Stimulated activated CD4-positive, alpha-beta T cell treated with anti-CD3 and anti-CD28 coated beads, Interleukin-1b, Interleukin-23, amount 100 ng/mL, for 24 hours (primary cell): ENCODE measurements at regions not wholly inside any gene's neighbourhood (a gene's known extent, or its start where the extent isn't known, plus 50 kb on each side); places are given as distances from the start of the nearest gene placed in this dataset.

Experiments used
- DNase-seq, 4 experiments: peaks; one replicate each; pipeline ENCODE4 v3.0.0-alpha.2; 2020; ENCODE audit warnings: low read depth in 4 of 4, low spot score in 1 of 4

DNA sequence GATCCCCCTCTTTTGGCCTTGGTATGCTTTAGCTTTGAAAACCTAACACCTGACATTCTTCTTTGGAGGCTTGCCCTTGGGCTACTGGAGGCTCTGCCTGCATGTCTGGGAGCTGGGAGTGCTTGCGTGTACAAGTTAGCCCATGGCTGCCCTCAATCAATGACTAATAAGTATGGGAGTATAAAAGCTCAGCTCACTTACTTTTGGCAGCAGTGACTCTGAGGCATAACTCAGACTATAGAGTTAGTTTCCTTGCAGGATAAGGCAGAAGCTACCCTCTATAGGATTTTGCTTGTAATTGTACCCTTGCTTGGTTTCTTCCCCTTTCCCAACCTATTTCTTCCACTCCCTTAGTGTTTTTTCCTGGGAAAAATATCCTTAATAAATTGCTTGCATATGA is 247.9 kb downstream of the PPP1R2C start:
- DNase-seq = no peak

DNA sequence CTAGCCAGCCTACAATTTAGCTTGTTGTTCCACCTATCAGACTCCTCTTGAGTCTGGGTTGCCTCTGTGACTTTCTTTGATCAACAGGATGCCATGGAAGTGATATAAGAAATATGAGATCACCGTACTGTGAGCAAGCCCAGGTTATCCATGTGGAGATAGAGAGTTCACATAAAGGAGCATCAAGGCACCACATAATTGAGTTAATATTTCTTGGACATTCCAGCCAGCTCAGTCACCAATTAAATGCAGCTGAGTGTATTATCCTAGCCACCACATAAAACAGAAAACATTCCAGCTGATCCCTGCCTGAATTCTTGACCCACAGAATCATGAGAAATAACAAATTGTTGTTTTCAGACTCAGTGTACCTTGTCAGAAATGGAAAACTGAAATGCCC is 253.6 kb downstream of the PPP1R2C start:
- DNase-seq = no peak

DNA sequence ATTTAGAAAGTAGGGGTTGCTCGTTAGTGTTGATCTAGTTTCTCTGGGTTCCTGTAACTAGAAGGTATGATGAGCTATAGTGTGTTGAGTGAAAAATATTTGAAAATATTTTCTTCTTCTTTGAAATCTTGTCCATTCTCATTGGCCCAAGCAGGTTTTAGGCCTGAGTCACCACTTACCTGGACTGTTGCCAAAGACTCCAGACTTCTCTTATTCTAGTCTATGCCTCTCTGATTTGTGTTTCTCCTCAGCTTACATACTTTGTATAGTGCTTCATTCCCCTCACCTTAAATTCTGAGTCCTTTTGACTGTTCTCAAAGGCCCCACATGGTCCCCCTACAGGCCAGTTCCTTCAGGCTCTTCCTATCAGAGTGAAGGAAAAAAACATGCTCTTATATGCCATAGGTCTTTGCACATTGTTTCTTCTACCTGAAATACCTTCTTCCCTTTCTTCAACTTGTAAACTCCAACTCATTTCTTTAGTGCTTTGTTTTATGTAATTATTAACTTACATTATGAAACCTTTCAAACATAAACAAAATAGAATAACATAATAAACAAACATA is 258.2 kb downstream of the PPP1R2C start:
- DNase-seq = no peak

DNA sequence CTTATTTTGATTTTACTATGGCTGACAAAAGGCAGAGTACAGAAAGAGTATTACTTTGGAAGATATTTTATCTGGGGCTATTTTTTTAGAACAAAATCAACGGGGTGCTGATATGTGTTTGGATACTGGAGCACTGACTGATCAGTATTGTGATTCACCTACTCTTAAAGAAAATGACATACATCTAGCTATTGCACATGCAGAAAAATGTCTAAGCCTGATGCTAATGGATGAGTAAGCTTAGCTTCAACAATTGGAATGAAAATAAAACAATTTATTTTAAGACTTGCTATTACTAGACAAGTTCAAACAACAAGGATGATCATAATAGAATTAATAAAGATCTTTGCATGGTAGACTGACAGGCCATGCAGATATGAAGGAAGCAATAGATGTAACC is 262.0 kb downstream of the PPP1R2C start:
- DNase-seq = no peak

DNA sequence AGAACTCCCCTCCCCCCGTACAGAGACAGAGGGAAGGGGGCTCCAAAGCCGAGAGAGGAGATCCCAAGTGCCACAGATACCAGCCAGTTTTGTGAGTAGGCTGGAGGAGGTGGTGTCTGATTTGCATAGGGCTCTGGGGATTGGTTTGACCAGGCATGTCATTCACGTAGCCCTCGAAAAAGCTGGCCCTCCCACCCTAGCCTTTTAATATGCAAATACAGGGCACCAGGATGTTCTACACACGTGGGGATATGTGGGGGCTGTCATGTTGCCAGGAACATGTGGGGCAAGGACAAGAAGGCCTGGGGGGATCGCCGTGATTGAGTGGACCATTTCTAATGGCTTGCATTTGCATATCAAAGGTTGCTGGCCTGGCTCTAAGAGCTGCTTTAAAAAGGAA is 272.9 kb downstream of the PPP1R2C start:
- DNase-seq = no peak

DNA sequence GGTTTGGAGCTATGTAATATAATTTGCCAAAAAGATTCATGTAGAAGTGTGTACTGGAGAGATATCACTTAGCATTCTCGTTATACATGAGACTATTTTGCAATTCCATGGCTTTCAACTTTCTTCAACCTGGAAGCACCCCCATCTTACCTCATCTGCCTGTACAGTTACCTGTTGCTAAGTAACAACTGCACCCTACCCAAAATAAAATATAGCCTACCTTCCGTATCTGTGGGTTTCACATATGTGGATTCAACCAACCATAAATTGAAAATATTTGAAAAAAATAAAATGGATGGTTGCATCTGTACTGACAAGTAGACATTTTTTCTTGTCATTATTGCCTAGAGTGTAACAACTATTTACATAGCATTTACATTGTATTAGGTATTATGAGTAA is 278.3 kb downstream of the PPP1R2C start:
- no peak for DNase-seq

DNA sequence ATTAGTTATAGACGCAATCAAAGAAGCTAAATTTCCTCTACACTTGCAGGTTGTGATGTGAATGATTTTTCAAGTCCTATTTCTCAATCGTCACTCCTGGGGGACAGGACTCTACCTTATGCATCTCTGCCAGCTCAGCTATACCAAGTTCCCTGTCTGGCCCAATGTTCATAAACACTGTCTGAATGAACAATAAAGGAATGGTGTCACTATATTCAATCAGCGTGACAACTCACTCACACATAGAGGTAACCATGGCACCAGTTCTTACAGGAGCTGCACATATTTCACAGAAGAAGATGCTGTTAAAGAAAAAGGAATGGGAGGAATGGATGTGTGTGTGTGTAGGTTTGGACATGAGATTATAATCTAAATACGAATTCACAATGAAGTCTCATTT is 280.6 kb downstream of the PPP1R2C start:
- no peak for DNase-seq

DNA sequence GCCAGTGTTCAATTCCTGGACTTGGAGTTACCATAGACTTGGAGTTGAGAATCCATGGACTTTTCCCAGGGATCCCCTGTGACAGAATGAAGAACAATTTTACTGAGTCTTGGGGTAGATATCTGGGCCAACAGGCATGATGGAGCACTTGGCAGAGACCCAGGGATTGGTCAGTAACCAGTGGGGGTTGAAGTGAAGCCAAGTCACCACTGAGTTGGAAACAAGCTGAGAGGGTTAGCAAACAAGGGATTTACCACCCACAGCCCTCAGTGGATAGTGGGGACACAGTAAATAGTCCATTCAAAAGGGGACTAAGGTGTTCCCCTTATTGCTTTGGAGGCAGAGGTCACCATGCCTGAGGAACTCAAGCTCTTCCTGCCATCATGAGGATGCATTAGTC is 281.7 kb downstream of the PPP1R2C start:
- DNase-seq = no peak

DNA sequence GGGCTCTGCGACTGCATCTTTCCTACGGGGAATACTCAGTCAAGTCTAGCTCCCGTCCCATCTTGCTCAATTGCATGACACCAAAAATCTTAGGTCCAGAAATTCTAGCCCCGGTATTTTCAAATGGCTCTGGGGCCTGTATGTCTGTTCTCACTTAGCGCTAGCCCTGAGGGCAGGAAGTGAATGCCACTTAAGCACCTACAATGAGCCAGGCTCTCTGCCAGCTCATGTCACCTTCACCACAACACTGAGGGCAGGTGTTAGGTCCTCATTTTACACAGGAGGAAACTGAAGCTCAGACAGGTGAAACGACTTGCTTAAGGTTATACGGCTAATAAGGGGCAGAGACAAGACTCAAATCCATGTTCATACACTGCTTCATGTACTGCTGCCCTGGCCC is 282.8 kb downstream of the PPP1R2C start:
- DNase-seq = no peak

DNA sequence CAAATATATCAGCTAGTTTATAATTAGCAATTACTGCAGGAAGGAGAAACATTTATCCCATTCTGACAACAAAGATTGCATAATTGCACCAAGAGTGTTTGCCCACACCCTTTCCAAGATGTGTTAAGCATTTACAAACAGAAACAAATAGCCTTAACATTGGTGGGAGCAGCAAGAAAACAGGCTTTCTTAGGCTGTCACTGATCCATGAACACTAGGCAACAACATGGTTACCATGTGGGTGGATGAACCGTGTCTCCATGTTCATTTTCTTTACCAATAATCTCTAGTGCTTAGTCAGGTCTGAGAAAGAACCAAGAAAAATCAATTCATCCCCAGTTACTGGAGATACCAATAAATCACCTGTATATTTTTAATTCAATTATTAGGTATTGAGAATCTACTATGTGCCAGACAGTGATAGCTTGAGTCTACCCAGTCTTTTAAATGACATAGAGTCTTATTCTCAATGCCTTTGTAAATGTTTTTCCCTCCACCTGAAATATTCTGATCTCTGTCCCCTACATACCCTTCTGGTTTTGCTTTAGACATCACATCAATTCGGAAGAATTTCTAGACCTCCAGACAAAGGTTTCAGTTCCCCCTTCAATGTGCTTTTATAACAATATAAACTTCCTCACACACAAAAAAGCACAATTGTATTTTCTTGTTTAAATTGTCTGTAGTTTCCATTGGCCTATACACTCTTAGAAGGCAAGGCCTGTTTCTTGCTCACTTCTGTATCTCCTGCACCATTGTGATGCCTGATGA is 286.6 kb downstream of the PPP1R2C start:
- DNase-seq = no peak

DNA sequence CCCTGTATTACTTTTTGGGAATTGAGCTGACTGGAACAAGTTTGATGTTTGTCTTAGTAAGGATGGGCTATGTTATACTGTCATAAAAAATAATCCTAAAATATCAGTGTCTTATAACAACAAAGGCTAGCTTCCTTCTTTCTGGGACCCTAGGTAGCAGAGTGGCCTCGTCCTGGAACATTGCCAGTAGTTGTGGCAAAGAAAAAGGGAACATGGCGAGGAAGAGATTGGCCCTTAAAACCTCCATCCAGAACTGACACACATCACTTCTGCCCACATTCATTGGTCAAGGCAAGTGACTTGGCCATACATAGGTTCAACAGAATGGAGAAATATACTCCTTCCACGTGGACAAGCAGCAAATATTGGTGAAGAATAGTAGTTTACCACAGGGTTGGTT is 287.9 kb downstream of the PPP1R2C start:
- DNase-seq = no peak

DNA sequence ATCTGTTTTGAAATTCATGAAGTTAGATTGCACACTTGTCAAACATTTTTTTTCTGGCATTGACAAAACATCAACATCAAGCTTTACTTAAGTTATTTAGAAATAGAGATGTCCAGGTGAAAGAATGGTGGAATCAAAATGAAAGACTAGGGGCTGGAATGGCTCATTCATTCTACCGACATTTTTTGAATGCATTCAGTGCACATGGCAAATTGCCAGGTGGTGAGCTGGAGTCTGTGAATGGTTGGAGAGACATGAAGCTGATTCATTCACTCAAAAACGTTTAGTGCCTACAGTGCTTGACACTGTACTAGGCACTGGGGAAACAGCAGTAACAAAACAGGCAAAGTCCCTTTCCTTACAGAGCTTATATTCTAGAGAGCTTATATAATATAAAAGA is 292.4 kb downstream of the PPP1R2C start:
- DNase-seq = no peak

DNA sequence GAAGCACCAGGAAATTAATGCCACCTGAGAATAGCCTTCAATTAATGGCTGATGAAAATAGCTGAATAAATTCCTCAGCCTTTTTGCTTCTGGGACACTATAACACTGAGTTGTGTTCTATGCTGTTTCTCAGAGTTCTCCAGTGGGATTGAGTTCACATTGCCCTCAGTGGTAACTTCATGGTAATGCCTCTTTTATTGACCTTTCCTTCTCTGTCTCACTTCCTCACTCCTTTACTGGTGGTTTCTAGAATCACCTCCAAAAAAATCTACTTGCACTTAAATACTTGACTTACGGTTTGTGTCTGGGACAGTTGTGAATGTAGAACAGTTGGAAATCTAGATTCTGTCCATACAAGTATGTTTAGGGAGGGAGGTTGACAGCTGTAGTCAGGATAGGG is 293.7 kb downstream of the PPP1R2C start:
- no peak for DNase-seq

DNA sequence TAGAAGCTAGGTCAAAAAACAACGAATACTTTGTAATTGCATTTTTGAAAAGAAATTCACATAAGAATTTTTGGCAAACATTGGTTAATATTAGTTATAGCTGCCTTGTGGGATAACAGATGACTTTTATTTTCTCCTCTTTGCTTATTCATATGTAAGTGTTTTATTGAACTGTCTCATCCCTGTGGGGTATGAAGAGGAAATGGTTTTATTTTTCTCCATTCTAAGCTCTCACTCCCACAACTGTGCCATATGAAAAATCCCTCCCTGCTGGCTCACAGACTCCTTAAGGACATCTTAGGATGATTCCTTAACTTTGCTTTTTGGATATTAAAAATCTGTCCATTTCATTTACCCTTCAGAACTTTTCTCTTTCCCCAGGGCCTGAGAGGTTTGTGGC is 300.6 kb downstream of the PPP1R2C start:
- DNase-seq = no peak

DNA sequence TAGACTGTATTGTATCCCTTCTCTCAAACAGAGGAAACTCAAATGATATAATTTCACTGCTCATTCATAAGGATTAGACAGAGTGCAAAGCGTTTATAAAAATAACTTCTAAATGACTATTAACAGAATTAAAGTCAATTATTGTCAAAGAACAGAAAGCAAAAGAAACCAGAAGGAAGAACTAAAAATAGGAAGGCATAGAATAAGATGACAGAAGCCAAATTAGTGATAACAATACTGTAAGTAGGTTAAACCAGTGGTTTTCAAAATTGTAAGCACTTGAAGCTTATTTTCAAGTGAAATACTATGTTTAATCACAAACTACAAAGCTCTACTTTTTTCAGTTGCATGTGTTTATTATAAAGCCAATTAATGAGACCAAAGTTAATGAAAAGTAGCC is 305.2 kb downstream of the PPP1R2C start:
- no peak for DNase-seq

DNA sequence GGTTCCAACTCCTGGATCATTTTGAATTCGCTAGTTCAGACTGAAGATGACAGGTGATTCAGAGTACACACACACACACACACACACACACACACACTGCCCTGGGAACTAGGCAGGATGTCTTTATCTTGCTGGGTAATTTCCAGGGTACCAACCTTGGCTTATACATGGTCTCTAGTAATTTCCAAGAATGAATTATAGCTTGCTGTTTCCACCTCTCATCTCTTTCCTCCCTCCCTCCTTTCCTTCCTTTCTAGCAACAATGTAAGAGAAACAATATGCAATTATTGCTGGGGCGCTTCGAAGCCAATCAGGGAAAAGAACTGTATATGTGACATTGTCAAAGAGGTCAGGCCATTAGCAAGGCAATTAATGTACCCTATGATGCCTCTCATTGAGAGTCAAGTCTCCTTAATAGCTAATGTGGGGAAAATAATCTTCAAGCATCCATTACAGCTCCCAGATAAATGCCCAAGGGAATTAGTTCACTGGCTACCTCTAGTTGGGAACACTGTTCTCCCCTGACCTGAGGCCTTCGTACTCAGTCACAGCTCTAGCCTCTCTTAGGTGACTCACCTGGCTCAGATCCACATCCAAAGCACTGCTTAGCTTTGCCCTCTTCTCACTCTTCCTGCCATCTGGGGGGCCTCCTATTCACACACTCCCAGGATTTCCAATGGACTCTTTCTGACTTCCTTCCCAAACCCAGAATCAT is 311.5 kb downstream of the PPP1R2C start:
- no peak for DNase-seq

DNA sequence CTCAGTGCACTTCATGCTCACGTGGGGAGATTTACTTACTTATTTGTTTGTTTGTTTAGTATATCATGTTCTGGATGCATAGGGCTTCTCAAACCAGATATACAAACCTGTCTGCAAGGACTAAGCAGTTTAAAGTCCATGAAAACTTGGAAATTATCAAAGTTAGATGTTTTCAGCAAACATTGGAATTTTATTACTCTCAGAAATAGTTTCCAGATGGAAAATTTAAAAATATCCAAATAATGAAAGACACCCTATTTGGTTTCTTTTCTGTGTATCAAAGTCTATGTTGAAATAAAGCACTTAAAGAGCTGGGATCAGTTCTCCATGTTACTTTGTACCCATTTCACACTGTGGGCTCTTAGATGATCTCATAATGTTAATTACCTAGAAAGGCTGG is 312.1 kb downstream of the PPP1R2C start:
- no peak for DNase-seq

DNA sequence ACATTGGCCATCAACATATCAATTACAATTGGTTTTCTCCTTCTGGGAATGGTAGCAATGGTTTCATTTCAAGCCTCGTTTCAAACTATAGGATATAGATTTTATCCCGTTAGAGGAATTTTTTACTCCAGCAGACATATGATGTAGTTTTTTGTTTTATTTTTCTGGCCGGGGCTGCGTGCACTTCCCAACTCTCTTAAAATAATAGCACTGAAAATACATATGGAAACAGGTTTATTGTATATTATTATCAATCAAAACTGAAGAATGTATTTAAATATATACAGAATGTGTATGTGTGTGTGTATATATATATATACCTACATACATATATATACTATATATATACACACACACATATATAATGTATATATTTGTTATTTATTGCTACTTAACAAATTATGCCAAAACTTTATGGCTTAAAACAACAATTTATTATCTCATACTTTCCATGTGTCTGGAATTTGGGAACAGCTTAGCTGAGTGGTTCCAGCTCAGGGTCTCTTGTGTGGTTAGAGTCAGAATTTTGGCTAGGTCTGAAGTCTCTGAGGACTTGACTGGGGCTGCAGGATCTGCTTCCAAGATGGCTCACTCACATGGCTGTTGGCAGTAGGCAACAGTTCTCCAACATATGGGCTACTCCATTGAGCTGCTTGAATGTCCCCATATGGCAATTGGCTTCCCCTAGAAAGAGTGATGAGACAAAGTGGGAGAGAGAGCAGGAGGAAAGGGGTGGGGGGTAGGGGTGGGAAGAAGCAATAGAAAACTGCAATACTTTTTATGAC is 314.1 kb downstream of the PPP1R2C start:
- DNase-seq = no peak

DNA sequence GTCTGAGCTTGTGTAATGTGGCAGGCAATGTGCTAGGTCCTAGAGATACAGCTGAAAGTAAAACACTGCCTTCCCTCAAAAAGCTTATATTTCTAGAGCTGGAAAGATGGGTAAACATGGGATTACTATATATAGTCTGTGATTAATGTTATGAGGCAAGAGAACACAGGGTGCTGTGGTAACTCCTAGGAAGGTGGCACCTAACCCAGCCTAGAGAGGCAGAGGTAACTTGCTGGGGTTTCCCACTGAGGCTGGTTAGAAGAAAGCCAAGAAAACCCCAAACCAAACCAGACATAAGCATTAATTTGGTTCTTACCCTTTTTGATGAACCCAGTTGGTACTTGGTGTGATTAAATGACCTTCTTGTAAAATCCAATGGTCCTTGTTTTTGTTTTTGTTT is 315.0 kb downstream of the PPP1R2C start:
- no peak for DNase-seq

DNA sequence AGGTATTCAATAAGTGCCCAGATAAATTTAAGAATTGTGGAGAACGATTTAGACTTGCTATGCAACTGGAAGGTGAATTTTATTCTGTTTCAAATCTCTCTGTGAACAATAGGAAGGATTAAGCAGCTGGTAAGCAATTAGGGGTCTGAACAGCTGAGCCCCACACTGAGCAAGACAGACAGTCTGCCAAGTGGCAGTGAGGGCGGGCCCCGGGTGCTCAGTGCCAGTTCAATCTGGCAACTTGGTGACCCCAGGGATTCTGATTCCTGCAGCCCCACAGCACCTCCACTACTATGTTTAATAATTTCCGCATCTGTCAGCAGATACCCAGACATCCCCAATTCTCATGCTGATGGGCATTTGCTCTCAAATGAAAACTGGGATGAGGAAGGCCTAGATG is 317.3 kb downstream of the PPP1R2C start:
- DNase-seq = no peak

DNA sequence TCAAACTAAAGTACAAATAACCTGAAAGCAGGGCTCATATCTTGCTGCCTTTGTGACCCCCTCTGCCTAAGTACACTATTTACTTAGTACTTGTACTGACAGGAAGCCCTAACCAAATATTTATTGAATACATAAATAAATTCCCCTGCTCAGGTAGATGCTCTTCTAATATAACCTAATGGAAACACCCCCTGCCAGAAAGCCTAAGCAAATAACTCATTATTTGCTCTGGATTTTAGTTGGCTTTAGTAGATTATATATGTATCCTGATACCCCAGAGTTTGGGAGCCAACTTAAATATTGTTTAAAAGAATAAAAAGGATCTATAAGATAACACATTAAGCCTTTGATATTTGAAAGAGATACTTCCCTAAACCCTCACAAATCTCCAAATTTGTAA is 318.2 kb downstream of the PPP1R2C start:
- no peak for DNase-seq

DNA sequence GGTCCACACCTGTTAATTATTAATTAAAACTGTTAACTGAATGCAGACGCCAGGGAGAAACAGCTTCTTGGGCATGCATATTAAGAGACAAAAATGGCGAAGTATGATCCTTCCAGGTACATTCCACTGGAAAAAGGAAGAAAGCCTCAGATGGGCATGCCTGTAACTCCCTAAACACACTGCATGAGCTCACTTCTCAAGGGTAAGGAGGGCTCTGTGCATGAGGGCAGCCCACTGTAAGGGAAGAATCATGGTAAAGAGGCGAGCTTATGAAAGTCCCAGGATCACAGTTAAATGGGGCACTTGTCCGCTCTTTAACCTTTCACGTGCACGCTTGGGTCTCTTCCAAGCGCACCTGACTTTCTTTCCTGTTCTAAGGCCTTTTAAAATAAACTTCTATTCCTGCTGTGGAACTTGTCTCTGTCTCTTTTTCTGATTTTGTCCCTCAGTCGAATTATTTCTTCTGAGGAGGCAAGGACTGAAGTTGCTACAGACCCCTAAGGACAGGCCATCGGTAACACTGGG is 321.7 kb downstream of the PPP1R2C start:
- no peak for DNase-seq
